C4-2B (cell line): ENCODE measurements at regions not wholly inside any gene's neighbourhood (a gene's known extent, or its start where the extent isn't known, plus 50 kb on each side); places are given as distances from the start of the nearest gene placed in this dataset.

Experiments
- H3K27ac ChIP-seq: fragments of 450-650 bp; 2 replicates; pipeline ENCODE4 v1.5.1; 2017
- ZFX ChIP-seq: fragments of 450-650 bp; IDR thresholded peaks from 2 replicates; pipeline ENCODE4 v1.6.1; 2017
- TF ChIP-seq, protein P1 (sequence below): fragments of 450-650 bp; conservative IDR thresholded peaks from 2 replicates; pipeline ENCODE4 v1.5.1; 2017; ENCODE audit warnings: mild to moderate bottlenecking

DNA sequence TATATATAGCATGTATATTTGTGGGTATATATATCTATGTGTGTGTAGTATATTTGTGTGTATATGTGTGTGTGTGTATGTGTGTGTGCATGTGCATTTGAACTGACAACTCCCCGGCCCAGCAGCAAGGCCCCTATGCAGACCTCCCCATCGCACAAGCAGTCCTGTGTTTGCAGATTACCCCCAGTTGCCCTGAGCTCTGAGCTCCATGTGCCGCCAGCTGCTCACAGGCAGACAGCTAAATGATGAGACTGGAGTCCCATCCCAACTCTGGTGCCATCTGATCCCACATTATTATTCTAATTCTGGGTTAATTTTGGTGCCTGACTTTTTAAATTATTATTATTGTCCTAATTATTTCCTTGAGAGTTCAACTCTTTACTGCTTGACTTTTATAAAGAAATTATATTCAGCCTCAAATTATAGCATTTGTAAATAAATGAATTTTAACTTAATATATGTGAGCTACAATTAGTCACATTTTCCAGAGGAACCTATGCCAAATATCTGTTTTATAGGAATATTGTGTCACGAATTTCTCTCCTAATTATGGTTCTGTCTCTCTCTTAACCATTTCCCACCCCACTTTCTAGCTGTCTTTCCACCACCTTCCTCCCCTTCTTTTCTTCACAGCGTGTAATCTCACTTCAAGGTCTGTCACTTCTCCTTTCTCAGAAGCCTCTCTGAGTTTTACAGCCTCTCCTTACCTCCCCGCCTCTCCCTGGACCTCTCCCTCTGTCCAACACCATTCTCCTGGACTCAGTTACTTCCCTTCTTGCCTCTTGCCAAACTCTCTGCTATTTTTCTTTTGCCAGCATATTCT, 90.6 kb upstream of the SYNDIG1 start:
- no peak for TF ChIP-seq ZFX
- TF ChIP-seq, protein P1, sequence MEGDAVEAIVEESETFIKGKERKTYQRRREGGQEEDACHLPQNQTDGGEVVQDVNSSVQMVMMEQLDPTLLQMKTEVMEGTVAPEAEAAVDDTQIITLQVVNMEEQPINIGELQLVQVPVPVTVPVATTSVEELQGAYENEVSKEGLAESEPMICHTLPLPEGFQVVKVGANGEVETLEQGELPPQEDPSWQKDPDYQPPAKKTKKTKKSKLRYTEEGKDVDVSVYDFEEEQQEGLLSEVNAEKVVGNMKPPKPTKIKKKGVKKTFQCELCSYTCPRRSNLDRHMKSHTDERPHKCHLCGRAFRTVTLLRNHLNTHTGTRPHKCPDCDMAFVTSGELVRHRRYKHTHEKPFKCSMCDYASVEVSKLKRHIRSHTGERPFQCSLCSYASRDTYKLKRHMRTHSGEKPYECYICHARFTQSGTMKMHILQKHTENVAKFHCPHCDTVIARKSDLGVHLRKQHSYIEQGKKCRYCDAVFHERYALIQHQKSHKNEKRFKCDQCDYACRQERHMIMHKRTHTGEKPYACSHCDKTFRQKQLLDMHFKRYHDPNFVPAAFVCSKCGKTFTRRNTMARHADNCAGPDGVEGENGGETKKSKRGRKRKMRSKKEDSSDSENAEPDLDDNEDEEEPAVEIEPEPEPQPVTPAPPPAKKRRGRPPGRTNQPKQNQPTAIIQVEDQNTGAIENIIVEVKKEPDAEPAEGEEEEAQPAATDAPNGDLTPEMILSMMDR, result no peak
- no peak overlapping the region for H3K27ac ChIP-seq

DNA sequence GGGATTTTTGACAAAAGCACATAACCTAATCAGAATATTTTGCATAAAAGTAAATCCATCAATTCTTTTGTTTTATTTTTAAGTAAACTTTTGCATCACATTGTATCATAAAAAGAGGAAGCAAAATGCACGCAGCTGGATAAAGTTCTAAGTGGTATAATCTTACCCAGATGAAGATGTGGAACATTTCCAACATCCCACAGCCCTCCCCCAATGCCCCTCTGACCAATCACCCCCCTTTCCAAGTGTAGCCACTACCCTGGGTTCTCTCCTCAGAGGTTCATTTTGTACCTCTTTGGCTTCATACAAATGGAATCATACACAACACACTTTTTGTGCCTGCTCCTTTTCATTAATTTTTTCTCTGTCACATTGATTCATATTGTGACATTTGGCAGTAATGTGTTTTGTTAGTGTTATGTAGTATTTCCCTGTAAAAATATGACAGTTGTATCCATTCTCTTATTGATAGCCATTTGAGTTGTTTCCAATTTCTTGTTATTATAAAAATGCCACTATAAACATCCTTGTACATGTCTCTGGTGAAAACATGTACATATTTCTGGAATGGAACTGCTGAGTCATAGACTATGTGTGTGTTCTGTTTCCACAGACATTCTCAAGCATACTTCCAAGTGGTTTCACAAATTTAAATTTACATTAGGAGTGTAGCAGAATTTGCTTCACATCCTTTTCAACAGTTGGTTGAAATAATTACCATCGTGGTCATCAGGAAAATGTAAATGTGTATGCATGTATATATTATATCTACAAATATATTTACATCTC, 92.9 kb upstream of the SYNDIG1 start:
- H3K27ac ChIP-seq, result no peak overlapping the region
- no peak for TF ChIP-seq ZFX
- TF ChIP-seq, protein P1, result no peak

DNA sequence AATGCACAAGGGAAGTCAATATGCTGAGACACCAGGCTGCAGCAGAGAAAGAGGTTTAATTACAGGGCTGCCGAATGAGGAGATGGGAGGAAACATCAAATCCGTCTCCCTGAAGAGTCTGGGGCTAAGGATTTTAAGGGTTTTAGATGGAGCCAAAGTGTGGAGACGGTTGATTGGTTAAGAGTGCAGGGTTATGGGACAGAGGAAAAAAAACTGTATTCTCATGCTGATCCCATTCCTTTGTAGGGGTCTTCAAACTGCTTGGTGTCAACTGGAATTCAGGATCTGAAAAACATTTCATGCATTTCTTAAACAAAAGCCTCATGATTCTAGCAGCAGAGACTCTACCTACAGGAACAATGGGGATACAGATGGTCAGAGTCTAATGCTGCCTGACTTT, 96.1 kb upstream of the SYNDIG1 start:
- no peak overlapping the region for H3K27ac ChIP-seq
- TF ChIP-seq, protein P1, result no peak
- TF ChIP-seq ZFX, result no peak

DNA sequence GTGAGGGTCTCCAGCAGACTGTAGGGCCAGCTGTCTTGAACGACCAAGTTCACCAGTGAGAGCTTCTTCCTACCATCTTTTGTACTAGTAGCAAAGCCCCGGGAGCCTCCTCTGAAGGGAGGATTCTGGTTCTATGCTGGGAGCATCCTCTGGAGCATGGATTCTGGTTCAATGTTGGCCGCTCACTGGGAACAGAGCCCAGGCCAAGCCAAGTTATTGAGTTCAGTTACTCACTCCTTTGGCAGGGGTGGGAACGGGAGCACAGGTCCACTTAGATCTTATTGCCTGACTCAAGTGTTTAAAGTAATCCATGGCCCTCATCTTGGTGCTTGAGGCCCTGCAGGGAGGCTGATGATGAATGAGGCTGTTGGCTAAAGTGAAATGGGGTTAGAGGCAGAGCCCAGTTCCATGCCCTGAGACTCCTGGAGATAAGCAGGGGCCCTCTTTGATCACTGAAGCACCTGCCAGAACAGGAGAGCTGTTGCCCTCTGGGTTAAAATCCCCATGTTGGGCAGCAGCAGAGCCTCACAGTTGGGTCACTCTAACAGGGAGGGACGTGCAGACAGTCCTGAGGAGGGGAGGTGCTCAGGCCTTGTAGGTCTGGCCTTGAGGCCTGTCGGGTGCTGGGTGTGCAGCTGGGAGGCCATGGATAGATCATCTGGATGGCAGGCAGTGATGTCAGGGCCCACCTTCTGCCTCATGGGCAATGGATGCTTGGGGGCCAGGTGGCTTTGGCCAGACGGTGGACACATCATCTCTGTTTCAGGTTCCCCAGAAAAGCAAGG, 98.3 kb upstream of the SYNDIG1 start:
- TF ChIP-seq ZFX, result no peak
- TF ChIP-seq, protein P1, result no peak
- H3K27ac ChIP-seq, result no peak overlapping the region

DNA sequence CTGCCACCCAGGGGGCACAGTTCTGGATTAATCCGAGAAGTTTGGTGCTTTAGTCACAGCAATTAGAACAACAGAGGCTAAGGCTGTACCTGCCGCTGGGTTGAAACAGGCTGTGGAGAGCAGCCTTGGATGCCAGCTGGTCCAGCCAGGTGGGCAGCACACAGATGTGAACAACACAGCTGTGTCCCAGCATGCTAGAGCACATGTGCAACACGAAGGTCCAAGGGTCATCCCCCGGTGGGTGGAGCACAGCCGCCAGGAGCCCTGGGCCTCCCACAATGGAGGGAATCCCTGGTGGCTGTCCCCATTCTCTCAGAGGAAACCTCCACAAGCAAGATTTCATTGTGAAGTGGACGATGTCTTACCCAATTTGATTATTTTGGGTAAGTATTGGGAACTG, 99.2 kb upstream of the SYNDIG1 start:
- no peak for TF ChIP-seq ZFX
- TF ChIP-seq, protein P1, result no peak
- no peak overlapping the region for H3K27ac ChIP-seq

DNA sequence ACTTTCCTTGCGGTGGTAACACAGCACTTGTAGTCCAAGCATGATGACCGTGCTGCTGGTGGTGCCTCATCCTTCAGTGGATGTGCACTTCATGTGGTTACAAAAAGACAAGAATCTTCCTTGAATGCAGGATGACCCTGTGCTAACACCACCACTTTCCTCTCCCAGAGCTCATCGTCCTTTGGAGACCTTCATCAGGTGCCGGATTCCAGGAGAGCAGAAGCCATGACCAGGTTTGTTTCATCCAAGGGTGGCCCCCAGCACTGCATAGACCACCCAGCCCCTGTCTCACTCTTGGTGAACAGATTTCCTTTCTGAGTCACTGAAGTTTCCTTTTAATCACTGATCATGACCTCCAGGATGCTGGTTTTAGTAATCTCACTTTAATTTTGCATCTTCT, 101.2 kb upstream of the SYNDIG1 start:
- H3K27ac ChIP-seq, result no peak overlapping the region
- TF ChIP-seq, protein P1, result no peak
- TF ChIP-seq ZFX, result no peak
